Spinal cord (tissue), 9 donors: ENCODE measurements at regions not wholly inside any gene's neighbourhood (a gene's known extent, or its start where the extent isn't known, plus 50 kb on each side); places are given as distances from the start of the nearest gene placed in this dataset.

Experiments used
- DNase-seq, 6 donors: peaks; one replicate each; pipeline versions ENCODE4 v3.0.0 to v3.0.0-alpha.2; 2013 to 2015; ENCODE audit warnings: low spot score in 6 of 6, low read depth in 4 of 6
- H3K27ac ChIP-seq: one replicate; pipeline ENCODE4 v1.5.1; 2013; ENCODE audit warnings: low read depth, low read length, control low read depth
- H3K27me3 ChIP-seq: one replicate; pipeline ENCODE4 v1.6.1; 2013; ENCODE audit warnings: low read length; ENCODE audit not compliant: control insufficient read depth, insufficient read depth
- H3K36me3 ChIP-seq: one replicate; pipeline ENCODE4 v1.6.1; 2013; ENCODE audit warnings: low read length; ENCODE audit not compliant: control insufficient read depth, insufficient read depth
- H3K4me1 ChIP-seq: one replicate; pipeline ENCODE4 v1.6.1; 2013; ENCODE audit warnings: low read length; ENCODE audit not compliant: control insufficient read depth, insufficient read depth
- H3K4me3 ChIP-seq: one replicate; pipeline ENCODE4 v1.5.1; 2013; ENCODE audit warnings: low read depth, low read length, control low read depth
- H3K9me3 ChIP-seq: one replicate; pipeline ENCODE4 v1.6.1; 2013; ENCODE audit warnings: low read length; ENCODE audit not compliant: control insufficient read depth, insufficient read depth
- WGBS: methylation state at CpG from one replicate; pipeline ENCODE4 v1.1.5; 2013; ENCODE audit warnings: missing lambda C conversion rate; ENCODE audit not compliant: insufficient coverage; 5-methylcytosine and 5-hydroxymethylcytosine counted together
- donor health status: healthy.

- H3K4me1 ChIP-seq: peaks cover 19% of the 10 kb centered on the region
- no peak overlapping the region for H3K27ac ChIP-seq
- H3K27me3 ChIP-seq: no peaks in the 10 kb centered on the region
- H3K4me3 ChIP-seq: no peak overlapping the region
- no peaks in the 10 kb centered on the region for H3K9me3 ChIP-seq
- no peaks in the 10 kb centered on the region for H3K36me3 ChIP-seq
- WGBS: 48% methylated on average over 10 of the region's 16 CpGs
- peak in 2 of 6 donors; percentile 37 to 58 for DNase-seq
These were observed 112.8 kb downstream of the DACT2 start for GRCh38 chr6:168206661-168207274.

GRCh38 chr6:168206186-168206585, 113.4 kb downstream of the DACT2 start:
- no peak overlapping the region for H3K27ac ChIP-seq
- no peaks in the 10 kb centered on the region for H3K36me3 ChIP-seq
- no peak for DNase-seq

GRCh38 chr6:168201799-168202198, 117.8 kb downstream of the DACT2 start:
- no peaks in the 10 kb centered on the region for H3K9me3 ChIP-seq
- no peaks in the 10 kb centered on the region for H3K27me3 ChIP-seq
- no peak overlapping the region for H3K4me3 ChIP-seq
- DNase-seq: no peak
- WGBS: 91% methylated on average over 5 of the region's 5 CpGs
- no peak overlapping the region for H3K27ac ChIP-seq
- H3K36me3 ChIP-seq: no peaks in the 10 kb centered on the region
- peaks cover 8% of the 10 kb centered on the region for H3K4me1 ChIP-seq

More at GRCh38 chr6:168206186-168206585, 113.4 kb downstream of the DACT2 start:
- no peaks in the 10 kb centered on the region for H3K9me3 ChIP-seq
- 77% methylated on average over 8 of the region's 8 CpGs for WGBS
- no peak overlapping the region for H3K4me3 ChIP-seq
- no peaks in the 10 kb centered on the region for H3K27me3 ChIP-seq
- peaks cover 19% of the 10 kb centered on the region for H3K4me1 ChIP-seq

- no peaks in the 10 kb centered on the region for H3K9me3 ChIP-seq
- peaks cover 4% of the 10 kb centered on the region for H3K4me1 ChIP-seq
- H3K36me3 ChIP-seq: no peaks in the 10 kb centered on the region
- DNase-seq: no peak
- no peaks in the 10 kb centered on the region for H3K27me3 ChIP-seq
- H3K27ac ChIP-seq: no peak overlapping the region
- 60% methylated on average over 7 of the region's 7 CpGs for WGBS
- no peak overlapping the region for H3K4me3 ChIP-seq
These were observed 118.2 kb downstream of the DACT2 start for GRCh38 chr6:168201383-168201782.

GRCh38 chr6:168200571-168201134, 118.9 kb downstream of the DACT2 start:
- Histone ChIP-seq H3K27ac (no peak overlapping the region), H3K4me1 (no peaks in the 10 kb centered on the region), H3K4me3 (no peak overlapping the region), H3K27me3 (no peaks in the 10 kb centered on the region), H3K36me3 (no peaks in the 10 kb centered on the region), H3K9me3 (no peaks in the 10 kb centered on the region)
- WGBS: 90% methylated on average over 5 of the region's 8 CpGs
- no peak for DNase-seq

- no peaks in the 10 kb centered on the region for H3K27me3 ChIP-seq
- no peak for DNase-seq
- no peaks in the 10 kb centered on the region for H3K9me3 ChIP-seq
- H3K36me3 ChIP-seq: no peaks in the 10 kb centered on the region
- H3K4me3 ChIP-seq: no peak overlapping the region
- 86% methylated on average over 16 of the region's 21 CpGs for WGBS
- no peak overlapping the region for H3K27ac ChIP-seq
- no peaks in the 10 kb centered on the region for H3K4me1 ChIP-seq
These were observed 119.5 kb upstream of the FRMD1 start for GRCh38 chr6:168198302-168199180.

GRCh38 chr6:168197636-168198301, 118.8 kb upstream of the FRMD1 start:
- WGBS: 79% methylated on average over 9 of the region's 10 CpGs
- Histone ChIP-seq H3K9me3 (no peaks in the 10 kb centered on the region), H3K4me1 (peaks cover 2% of the 10 kb centered on the region), H3K36me3 (no peaks in the 10 kb centered on the region), H3K4me3 (no peak overlapping the region), H3K27me3 (no peaks in the 10 kb centered on the region), H3K27ac (no peak overlapping the region)
- DNase-seq: no peak

GRCh38 chr6:168196881-168197635, 118.0 kb upstream of the FRMD1 start:
- DNase-seq: no peak
- H3K4me1 ChIP-seq: peaks cover 7% of the 10 kb centered on the region
- no peaks in the 10 kb centered on the region for H3K9me3 ChIP-seq
- 94% methylated on average over 20 of the region's 25 CpGs for WGBS
- H3K27me3 ChIP-seq: no peaks in the 10 kb centered on the region
- no peaks in the 10 kb centered on the region for H3K36me3 ChIP-seq
- H3K4me3 ChIP-seq: no peak overlapping the region
- H3K27ac ChIP-seq: no peak overlapping the region

- Histone ChIP-seq H3K27me3 (no peaks in the 10 kb centered on the region), H3K4me1 (peaks cover 10% of the 10 kb centered on the region)
These were observed 117.4 kb upstream of the FRMD1 start for GRCh38 chr6:168196385-168196860.

More at GRCh38 chr6:168196385-168196860, 117.4 kb upstream of the FRMD1 start:
- no peaks in the 10 kb centered on the region for H3K9me3 ChIP-seq
- no peaks in the 10 kb centered on the region for H3K36me3 ChIP-seq
- no peak overlapping the region for H3K27ac ChIP-seq
- no peak for DNase-seq
- no peak overlapping the region for H3K4me3 ChIP-seq
- WGBS: 51% methylated on average over 14 of the region's 14 CpGs
